ENCODE measurements at regions not wholly inside any gene's neighbourhood (a gene's known extent, or its start where the extent isn't known, plus 50 kb on each side); places are given as distances from the start of the nearest gene placed in this dataset.

DNA sequence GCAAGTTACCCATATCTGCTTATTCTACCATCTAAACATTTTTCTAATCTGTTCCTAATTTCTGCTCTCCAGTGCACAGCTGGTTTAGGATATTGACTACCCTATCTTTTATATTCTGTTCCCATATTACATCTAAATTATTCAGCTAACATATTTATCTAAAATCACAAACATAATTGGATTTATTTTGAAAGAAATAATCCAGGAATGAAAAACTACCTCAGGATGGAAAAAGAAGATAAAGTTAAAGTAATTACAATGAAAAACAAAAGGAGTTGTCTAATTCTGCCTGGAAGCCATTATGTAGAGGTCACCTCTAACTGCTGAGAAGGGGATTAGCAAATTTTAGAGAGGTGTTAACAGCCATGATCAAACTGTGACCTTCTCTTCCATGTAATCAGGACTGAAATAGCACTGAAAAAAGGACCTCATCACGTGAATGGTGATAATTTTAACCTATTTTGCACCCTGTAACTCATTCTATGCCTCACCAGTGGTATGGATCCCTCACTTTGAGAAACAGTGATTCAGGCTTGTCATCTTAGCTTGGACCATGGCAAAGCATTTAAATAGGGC is 653.3 kb downstream of the CDH11 start:
- no peak for DNase-seq (ENCODE audit: low read depth)

DNA sequence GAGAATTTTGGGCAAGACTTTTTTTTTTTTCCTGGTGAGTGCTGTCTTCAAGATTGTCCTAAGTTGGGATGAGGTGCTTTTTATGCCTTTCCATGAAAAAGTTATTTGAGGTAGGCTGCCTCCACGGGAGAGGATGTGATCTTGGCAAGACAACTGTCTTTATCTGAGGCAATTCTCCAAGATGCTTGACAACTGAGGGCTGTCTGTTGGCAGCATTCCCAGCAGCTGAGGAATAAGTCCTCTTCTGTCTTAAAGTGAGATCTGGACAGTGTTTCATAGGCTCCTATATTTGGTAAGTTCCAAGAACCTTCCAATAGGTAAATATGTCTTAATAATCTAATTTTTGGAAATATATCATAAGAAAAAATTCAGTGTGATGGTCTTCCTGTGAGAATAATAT is 662.0 kb downstream of the CDH11 start:
- peak; percentile 11 for DNase-seq (ENCODE audit: low read depth)

DNA sequence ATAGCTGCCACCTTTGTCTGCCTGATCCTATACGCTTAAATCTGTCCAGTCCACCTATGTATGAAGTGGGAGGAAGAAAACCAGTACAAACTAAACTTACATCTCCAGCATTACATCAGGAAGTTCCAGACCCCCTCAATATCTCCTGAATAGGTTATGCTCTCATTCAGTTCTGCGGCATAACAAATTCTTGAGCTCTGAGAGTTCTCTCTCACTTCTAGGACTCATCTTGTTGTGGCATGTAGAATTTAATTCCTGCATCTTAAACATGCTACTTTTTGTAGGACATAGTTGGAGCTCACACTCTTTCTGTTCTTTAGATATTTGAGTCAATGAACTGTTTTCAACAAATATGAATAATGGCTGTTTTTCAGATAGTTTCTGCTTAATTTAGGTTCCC is 662.5 kb downstream of the CDH11 start:
- DNase-seq (ENCODE audit: low read depth) = no peak

DNA sequence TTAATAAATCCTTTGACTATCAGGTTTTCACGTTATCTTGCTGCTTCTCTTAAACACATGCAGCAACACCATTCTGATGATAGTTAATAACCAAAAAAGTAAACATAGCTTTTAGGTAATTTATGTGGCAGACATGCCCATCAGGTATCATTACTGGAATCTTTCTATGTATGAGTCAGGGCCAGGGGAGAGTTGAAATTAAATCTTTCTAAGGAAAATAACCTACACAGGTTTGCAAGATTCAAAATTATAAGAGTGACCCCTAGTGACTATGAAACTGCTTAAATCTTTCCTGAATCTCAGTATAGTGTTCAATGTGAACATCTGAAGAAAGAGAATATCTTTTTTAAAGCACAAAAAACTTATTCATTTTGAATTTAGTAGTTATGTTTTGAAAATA is 666.6 kb downstream of the CDH11 start:
- peak; percentile 50 for DNase-seq (ENCODE audit: low read depth)

DNA sequence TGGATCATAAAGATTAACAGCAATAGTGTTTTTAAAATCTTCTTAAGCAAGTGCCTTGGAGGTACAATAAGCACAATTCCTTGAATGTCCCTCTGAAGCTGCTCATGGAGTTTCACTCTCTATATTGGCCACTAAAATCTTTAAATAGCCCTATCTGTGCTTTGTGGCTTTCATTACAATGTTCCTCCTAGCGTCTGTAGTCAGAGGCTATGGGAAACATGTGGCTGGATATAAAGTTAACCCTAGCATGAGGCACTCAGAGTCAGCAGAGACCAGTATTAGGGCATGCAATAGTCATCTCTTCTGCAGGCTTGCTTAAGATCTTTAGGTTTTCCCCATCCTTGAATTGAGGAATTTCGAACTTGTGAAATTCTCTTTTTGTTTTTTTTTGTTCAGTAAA is 668.2 kb downstream of the CDH11 start:
- no peak for DNase-seq (ENCODE audit: low read depth)

DNA sequence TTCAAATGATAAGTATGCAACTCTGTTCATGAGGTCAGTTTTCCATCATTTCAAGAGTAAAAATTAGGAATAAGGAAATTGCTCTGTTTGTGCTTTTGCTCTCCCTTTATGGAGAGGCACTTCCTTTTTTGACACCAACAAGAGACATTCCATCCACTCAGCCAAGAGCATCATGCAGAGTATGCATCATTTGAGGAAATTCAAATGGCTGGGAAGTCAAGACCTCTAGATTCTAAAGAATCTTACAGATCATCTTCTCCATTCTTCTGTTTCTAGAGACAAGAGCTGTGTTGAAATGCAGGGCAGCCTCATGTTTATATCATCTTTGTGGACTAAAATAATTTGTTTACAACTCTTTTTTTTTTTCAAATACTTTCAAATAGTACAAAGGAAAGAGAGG is 669.4 kb downstream of the CDH11 start:
- no peak for DNase-seq (ENCODE audit: low read depth)

DNA sequence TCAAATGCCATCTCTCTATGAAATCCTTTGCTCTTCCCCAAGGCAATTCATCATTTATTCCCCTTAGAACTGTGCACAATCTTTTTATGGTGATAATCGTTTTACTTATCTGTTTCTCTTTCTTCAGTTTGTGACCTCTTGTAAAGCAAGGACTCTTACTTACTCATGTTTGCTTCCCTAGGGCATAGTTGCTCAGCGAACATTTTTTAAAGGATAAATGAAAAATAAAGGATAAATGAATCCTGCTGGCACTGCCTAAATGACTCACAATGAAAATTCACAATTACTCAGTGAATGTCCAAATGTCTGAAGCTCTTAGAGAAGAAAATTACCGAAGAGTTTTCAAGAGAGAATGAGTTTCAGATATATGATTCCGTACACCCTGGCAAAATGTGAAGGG is 671.7 kb downstream of the CDH11 start:
- DNase-seq (ENCODE audit: low read depth) = no peak

DNA sequence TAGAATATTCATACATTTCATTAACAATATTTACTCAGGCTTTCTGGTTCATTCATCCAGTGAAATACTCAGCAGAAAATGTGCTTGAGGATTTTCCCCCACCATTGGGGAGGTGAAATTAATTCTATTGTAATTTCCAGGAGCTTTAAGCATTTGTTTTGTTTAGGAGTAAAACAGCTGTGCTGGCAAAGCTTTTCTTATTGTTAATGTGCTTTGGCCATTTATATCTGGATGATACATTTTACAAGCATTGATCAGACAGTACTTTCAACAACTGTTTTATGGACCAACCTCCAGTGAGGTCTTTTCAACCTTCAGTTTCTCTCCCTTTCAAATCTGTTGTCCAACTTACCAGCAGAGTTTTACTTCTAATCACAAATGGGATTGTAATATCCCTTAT is 672.4 kb downstream of the CDH11 start:
- no peak for DNase-seq (ENCODE audit: low read depth)

DNA sequence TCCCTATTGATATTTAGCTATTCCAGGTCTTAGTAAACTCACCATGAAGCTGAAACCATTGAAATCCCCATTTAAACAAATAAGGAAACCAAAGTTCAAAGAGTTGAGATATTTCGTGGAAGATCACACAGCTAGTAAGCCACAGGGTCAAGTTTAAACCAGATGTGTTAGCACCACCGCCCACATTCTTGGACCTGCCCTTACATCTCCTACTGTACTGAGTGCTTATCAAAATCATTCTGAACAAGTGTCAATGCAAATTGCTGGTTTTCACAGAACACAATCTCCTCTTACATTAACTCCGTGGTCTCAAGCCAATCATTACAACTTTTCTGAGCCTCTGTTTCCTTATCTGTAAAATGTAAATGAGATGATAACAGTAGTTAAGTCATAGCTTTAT is 676.2 kb downstream of the CDH11 start:
- no peak for DNase-seq (ENCODE audit: low read depth)

DNA sequence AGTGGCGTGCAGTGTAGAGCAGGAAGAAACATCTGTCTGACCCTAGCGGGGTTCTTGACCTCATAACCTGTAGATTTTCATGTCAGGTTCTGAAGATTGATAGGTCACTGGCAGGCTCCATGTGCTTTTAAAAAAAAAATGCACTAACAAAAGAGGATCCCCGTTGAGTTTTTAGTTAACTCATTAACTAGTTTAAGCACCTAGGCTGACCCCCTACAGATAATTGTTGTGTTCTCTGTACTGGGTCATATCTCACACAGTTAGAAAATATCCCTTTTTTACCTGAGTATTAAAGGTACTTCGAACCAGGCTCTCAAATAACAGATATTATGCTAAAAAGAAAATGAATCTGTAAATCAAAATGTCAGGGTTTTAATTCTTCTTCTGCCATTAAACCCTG is 676.6 kb downstream of the CDH11 start:
- DNase-seq (ENCODE audit: low read depth) = no peak

DNA sequence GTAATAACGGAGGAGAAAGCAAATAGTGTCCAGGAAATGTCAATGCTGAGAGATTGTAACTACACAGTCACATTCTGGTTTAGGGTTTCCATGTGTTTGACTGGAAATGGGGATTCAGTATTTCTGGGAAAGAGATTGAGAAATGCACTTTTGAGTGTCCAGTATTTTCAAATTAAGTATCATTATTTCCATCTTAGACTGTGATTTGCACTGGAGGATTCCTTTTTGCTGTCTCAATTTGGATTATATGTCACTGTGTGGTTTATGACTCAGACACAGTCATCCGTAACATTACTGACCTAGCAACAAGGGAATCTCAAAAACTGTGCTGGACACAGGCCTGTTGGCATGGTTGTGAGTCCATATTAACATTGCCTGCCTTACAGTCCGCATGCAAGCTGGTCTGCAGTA is 681.4 kb downstream of the CDH11 start:
- DNase-seq (ENCODE audit: low read depth) = peak; percentile 94

DNA sequence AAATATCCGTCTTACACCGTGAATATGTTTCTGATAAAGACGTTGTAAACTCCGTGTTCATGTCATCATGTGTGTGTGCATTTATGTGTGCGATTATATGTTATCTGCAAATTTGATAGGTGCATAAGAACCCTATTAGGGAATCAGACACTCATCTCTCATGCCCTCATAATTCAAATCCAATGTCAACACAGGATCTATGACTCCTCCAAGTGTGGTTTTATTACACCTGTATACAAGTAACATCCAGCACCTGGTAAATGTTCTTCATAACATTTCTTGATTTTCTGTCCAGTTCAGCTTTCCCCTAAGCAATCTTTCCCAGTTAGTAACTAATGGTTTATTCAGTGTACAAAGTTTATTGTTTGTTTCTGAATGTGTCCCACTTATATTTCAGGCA is 681.9 kb downstream of the CDH11 start:
- no peak for DNase-seq (ENCODE audit: low read depth)

DNA sequence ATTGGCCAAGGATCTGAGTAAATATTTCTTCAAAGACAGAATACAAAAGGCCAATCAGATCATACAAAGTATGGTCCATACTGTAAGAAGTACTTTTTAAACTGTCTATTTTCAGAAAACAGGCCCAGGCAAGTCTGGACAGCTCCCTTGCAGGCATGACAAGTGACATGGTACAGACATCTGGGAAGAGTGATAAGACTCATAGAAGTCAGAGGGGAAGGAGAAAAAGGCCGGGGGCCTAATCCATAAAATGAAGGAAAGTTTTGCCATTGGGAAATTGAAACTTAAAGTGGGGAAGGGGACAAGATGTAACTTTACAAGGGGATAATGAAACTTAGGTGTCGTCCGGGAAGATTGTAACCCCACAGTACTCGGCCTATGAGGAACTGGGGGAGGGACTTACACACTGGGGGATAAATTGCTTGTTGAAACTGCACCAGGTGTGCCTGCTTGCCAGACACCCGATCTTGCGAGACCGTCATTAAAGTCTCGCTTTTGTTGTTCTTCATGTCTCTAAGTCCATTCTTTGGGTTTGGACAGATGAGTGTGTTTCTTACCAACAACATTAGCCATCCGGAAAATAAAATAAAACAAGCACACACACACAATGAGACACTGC is 684.0 kb downstream of the CDH11 start:
- no peak for DNase-seq (ENCODE audit: low read depth)

DNA sequence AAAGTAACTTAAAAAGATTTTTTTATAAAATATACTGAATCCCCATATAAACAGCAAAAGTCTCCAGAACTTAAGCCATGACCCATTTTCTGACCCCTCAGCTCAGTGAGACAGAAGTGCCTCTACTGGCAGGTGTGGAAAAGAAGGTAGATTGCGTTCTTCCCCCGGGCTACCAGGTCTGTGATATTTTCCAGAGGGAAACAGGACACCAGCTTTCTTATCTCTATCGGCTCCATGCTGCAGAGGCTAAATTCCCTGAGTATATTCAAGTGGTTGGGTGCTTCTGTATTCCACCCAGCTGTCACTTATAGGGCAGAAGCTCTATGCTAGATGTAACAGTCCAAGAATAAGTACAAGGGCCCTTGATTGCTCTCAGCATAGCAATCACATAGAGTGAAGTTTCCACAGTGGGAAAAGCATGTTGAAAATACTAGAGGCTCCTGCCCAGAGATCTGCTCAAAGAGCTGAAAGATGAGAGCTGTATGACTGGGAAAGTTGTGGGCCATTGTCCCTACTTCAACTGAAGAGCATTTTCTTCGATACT is 687.3 kb downstream of the CDH11 start:
- DNase-seq (ENCODE audit: low read depth) = no peak

DNA sequence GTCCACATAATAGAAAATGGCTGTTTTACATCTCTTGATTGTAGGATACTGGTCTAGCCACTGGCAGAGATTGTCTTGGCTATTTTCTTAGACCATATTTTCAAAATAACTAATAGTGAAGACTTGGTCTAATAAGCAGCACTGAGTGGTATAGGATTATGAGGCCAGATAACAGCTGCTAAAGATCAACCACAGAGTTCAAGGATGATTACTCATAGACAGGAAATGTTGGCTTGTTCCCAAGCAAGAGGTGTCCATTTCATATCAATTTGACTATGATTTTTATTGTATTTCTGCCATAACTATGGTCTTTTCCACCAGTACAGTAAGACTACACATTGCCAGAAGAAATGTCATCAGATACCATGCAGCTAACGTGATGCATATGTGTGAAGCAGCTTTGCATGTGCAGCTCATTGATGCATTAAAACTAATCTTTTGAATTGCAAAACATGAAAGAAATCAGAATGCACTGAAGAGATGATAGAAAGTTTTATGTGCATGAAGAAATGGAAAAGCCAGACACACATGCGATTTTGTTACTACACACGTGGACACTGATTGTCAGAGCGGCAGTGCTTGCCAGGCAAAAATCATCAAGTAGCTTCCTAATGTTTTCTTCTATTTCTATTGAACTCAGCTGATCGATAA is 693.3 kb downstream of the CDH11 start:
- DNase-seq (ENCODE audit: low read depth) = peak; percentile 68

DNA sequence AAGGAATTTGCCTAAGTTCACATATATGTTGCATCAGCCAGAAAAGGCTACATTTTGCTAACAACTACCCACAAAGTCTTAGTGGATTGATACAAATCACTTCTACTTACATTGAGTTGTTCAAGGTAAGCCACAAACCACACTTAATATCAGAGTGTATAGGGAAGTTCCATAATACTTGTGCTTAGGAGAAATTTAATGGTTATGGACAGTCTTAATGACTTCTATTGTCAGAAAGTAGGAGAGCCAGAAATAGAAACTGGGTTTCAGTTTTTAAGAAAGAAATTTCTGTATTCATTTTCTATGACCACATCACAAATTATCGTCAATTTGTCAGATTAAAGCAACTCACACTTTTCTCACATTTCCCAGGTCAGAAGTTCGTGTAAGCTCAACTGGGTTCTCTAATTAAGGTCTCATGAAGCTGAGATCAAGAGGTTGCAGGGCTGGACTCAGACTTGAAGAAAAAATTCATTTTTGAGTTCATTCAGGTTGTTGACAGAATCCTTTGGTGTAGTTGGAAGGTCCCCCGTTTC is 695.7 kb downstream of the CDH11 start:
- DNase-seq (ENCODE audit: low read depth) = no peak

DNA sequence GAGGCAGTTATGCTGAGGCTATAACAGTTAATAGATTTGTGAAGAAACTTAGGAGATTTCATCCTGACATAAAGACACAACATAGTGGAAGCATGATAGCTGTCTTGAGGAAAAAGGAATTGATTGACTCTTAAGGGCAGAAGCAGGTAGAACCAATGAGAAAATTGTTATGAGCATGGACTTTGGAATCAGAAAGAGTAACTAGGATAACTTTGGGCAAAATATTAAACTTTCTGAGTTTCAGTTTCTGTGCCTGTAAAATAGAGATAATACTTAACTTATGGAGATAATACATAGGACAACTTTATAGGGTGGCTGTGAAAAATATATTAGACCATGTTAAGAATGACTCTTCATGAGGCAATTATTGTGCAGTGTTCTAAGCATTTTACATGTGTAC is 696.5 kb downstream of the CDH11 start:
- no peak for DNase-seq (ENCODE audit: low read depth)

DNA sequence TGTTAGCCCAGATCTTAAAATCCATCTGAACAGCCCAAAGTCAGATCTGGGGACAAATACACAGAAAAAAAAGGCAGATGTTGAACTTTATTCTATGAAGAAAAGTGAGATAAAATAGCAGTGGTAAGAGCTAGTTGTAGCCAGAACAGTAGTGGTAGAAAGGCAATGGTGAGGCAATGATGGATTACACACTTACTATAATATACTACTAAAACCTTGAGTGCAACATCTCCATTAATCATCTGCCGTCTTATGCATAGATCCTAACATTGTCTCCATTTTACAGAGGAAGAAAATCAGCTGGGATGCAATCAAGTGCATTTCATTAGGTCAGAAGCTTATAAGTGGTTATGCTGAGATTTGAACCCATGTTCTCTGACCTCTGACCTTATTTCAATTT is 699.6 kb downstream of the CDH11 start:
- DNase-seq (ENCODE audit: low read depth) = no peak

DNA sequence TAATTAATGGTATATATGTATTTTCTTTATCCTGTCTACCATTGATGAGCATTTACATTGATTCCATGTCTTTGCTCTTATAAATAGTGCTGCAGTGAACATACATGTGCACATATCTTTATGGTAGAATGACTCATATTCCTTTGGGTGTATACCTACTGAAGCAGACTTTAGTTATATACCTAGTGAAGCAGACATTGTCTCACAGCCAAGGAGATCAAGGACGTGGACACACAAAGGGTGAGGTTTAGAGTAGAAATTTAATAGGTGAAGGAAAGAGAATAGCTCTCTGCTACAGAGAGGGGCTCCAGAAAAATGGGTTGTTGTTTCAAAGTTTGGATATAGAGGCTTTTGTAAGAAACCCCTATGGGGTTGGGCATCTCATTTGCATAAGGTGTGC is 700.3 kb downstream of the CDH11 start:
- DNase-seq (ENCODE audit: low read depth) = no peak

DNA sequence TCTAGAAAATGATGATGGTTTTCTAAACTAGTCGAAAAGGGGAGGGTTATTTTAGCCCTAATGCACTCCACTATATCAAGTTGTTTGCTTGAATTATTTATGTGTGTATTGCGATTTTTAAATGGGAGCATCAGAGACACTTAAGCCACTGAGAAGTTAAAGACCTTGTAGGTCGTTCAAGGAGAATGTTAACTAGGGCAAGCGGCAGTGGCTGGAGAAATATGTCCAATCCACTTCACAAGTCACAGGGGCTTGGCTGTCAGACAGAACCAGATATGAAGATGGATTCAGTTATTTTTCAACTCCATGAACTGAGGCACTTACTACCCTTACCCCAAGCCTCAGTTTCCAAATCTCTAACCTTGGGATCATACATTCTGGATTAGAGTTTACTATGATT is 702.0 kb downstream of the CDH11 start:
- DNase-seq (ENCODE audit: low read depth) = no peak

DNA sequence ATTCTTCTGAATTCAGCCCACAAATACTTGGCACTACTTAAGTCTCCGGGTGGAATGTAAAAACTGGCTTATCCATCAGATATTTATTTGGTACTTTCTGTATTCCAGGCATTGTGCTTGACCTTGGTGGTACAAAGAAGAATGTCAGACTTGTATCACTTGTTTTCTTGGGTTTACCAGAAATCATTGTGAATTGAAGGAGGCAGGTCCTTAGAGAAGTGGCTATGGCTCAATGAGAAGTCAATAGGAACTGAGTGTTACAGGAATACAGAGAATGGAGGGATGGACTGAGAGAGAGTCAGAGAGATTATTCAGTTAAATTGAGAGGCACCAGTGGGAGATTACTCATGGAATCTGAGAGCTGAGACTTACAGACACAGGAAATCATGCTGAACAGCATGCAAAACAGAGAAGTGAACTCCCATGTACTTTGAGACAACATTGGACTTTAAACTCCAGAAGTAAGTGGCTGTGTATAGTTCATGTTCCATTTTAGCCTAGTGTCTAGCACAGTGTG is 704.1 kb downstream of the CDH11 start:
- peak; percentile 13 for DNase-seq (ENCODE audit: low read depth)

DNA sequence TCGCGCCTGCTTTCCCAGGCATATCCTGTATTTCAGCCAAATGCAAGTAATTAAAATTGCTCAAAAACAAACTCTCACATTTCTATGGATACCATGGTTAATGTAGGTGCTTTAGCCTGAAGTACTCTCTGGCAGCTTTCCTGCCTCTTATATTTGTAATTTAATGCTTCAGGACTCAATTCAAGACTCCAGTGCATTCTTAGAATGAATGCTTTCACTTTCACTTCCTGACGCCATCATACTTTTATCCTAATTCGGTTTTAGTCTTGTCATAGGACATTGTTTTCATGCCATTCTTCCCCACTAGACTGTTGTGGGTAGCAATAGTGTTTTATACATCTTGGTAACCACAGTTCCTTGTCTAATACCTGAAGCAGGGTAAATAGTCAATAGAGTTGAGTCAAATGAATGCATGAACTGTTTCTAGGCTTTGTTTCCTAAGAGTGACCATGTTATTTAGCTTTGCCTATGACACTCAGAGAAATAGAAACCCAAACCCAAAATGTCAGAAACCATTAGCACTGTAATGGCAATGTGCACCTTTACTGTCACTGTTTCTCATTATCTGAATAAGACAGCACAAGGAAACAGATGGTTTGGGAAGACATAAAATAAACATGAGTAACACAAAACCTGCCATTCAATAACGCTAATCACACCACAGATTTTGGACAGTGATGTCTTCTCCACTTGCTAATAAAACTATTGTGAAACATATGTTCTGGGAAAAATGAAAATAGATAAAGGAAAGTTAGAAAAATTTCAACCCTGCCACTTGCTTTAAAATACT is 705.5 kb downstream of the CDH11 start:
- peak; percentile 32 for DNase-seq (ENCODE audit: low read depth)

Data from HT1080 (cell line).